GM12891 (cell line): ENCODE measurements at regions not wholly inside any gene's neighbourhood (a gene's known extent, or its start where the extent isn't known, plus 50 kb on each side); places are given as distances from the start of the nearest gene placed in this dataset.

Experiments
- POLR2A ChIP-seq: IDR thresholded peaks from 2 replicates; pipeline ENCODE4 v1.6.1; 2011; ENCODE audit warnings: low read depth, low read length, control low read depth
- POLR2AphosphoS5 ChIP-seq: IDR thresholded peaks from 2 replicates; pipeline ENCODE4 v1.6.1; 2011; ENCODE audit warnings: low read depth, low read length, control low read depth
- POU2F2 ChIP-seq: IDR thresholded peaks from 2 replicates; pipeline ENCODE4 v1.6.1; 2011; ENCODE audit warnings: low read depth, mild to moderate bottlenecking, control low read depth, low read length, moderate library complexity

GRCh38 chr4:56118055-56118454, 169.3 kb downstream of the CEP135 start:
- TF ChIP-seq POLR2A (no peak), POLR2AphosphoS5 (no peak), POU2F2 (no peak)
